T-helper 1 cell treated with Interleukin-12 subunit alpha and Interleukin-12 subunit beta and Interleukin-4 antibody, amounts not matched to agents 30 μg/mL and 1 μg/mL, for 36 hours (primary cell): ENCODE measurements at regions not wholly inside any gene's neighbourhood (a gene's known extent, or its start where the extent isn't known, plus 50 kb on each side); places are given as distances from the start of the nearest gene placed in this dataset.
"Not testable (repeated sequence)": the region's sequence is repeated elsewhere in the genome, so short reads cannot be mapped to it uniquely, and the experiment has no call there.

ENCODE experiments used
- H3K27ac Mint-ChIP-seq: one replicate; pipeline ENCODE4 v1.8.0; 2021; ENCODE audit warnings: mild to moderate bottlenecking, mixed read lengths
- H3K27me3 Mint-ChIP-seq: one replicate; pipeline ENCODE4 v1.8.0; 2021; ENCODE audit warnings: low read depth, mixed read lengths
- H3K36me3 Mint-ChIP-seq: one replicate; pipeline ENCODE4 v1.8.0; 2021; ENCODE audit warnings: low read depth, mixed read lengths
- H3K4me1 Mint-ChIP-seq: one replicate; pipeline ENCODE4 v1.8.0; 2021; ENCODE audit warnings: low read depth, mixed read lengths
- H3K4me3 Mint-ChIP-seq: one replicate; pipeline ENCODE4 v1.8.0; 2021; ENCODE audit warnings: mild to moderate bottlenecking, moderate library complexity, mixed read lengths
- H3K9me3 Mint-ChIP-seq: one replicate; pipeline ENCODE4 v1.8.0; 2021; ENCODE audit warnings: mixed read lengths

DNA sequence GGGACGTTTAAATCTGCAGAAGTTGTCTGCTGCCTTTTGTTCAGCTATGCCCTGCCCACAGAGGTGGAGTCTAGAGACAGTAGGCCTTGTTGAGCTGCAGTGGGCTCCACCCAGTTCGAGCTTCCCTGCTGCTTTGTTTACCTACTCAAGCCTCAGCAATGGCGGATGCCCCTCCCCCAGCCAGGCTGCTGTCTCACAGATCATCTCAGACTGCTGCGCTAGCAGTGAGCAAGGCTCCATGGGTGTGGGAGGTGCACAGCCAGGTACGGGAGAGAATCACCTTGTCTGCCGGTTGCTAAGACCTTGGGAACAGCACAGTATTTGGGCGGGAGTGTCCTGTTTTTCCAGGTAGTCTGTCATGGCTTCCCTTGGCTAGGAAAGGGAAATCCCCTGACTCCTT is 114.3 kb upstream of the PALM2AKAP2 start:
- H3K36me3 Mint-ChIP-seq, H3K4me1 Mint-ChIP-seq, H3K27ac Mint-ChIP-seq, H3K4me3 Mint-ChIP-seq: not testable (repeated sequence)
- peaks cover 18% of the 10 kb centered on the region for H3K9me3 Mint-ChIP-seq
- H3K27me3 Mint-ChIP-seq = peaks cover 21% of the 10 kb centered on the region

DNA sequence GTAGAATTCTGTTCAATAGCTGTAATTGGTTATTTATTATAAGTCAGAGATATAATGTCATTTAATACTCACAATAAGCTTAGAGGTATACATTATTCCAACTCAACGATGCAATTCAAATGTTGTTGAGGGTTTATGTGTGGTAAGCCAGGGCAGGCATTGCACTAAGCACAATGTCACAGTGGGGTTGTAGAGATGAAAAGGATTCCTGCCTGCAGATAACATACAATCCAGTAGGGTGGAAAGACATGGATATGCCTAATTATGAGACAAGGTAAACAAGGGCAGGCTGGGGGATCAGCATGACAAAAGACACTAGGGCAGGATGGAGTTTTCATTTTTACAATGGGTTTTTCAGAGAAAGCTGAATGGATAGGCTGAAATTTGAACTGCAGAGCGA is 98.7 kb upstream of the PALM2AKAP2 start:
- Mint-ChIP-seq H3K36me3 (no peaks in the 10 kb centered on the region), H3K9me3 (no peaks in the 10 kb centered on the region), H3K4me1 (no peaks in the 10 kb centered on the region), H3K27me3 (peaks cover 9% of the 10 kb centered on the region), H3K4me3 (no peak overlapping the region), H3K27ac (no peak overlapping the region)

DNA sequence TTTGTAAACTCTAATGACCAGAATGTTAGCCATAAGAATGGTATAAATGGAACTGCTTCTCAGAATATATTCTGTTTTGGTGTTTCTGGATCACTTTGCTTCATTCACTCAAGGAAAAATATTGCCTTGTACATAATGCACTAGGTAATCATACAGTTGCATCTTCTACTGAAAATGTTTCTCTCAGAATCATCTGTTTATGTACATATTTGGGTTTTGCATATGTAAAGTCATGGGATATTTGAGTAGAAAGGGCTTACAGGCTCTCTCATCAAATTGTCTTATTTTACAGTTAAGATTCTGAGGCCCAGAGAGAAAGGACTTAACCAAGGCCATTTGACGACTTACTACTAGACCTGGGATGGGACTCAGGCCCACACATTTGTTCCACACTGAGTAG is 97.8 kb upstream of the PALM2AKAP2 start:
- no peaks in the 10 kb centered on the region for H3K9me3 Mint-ChIP-seq
- no peak overlapping the region for H3K4me3 Mint-ChIP-seq
- H3K4me1 Mint-ChIP-seq = no peaks in the 10 kb centered on the region
- H3K27me3 Mint-ChIP-seq = peaks cover 9% of the 10 kb centered on the region
- no peaks in the 10 kb centered on the region for H3K36me3 Mint-ChIP-seq
- H3K27ac Mint-ChIP-seq = no peak overlapping the region

DNA sequence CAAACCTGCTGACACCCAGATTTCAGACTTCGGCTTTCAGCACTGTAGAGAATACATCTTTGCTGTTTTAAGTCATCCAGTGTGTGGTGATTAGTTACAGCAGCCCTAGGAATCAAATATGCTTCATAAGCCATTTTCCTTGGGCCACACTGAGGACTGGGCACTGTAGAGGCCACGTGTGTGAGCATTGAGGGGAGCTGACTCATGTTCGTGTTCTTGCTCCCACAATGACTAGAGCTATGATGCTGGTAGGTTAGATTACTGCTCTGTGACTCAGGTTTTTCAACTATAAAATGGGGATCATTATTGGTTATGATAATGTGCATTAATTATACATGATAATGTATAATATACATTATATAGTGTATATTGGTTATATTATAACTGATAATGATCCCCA is 96.5 kb upstream of the PALM2AKAP2 start:
- Mint-ChIP-seq H3K27ac (no peak overlapping the region), H3K9me3 (no peaks in the 10 kb centered on the region), H3K36me3 (no peaks in the 10 kb centered on the region), H3K27me3 (peaks cover 9% of the 10 kb centered on the region), H3K4me3 (no peak overlapping the region), H3K4me1 (no peaks in the 10 kb centered on the region)

DNA sequence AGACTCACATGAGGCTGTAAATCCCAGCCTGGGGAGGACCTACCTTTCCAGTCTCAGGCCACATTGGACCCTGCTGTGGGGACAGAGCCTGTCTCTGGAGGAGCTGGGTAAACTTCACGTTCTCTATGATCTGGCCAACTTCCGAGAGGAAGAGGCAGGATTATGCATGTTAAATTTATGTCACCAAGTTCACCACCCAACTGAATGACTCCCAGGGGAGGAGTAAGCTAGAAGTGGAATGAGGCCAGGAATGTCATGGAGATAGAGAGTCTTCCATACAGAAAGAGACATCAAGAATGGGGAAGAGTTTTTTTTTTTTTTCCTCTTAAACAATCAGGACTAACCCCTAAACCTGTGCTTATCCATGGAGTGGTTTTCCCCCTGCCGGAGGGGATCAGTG is 90.3 kb upstream of the PALM2AKAP2 start:
- Mint-ChIP-seq H3K27me3 (peaks cover 23% of the 10 kb centered on the region), H3K4me1 (no peaks in the 10 kb centered on the region), H3K27ac (no peak overlapping the region), H3K36me3 (no peaks in the 10 kb centered on the region), H3K9me3 (no peaks in the 10 kb centered on the region), H3K4me3 (no peak overlapping the region)

DNA sequence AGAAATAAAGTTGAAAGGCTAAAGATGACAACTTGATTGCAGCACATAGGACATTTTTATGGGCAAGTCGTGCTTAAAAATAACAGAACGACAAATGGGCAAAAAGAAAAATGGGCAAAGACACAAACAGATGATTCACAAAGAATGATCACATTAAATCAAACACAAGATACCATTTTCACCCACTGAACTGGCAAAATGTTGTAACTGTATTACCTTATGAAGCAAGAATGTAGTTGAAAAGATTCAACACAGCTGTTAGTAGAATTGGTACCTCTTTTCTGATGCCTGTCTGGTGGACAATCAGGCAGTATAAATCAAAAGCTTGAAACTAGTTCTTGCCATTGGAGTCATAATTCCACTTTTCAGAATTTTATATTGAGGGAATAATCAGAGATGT is 81.0 kb upstream of the PALM2AKAP2 start:
- Mint-ChIP-seq H3K4me3 (no peak overlapping the region), H3K4me1 (no peaks in the 10 kb centered on the region), H3K9me3 (no peaks in the 10 kb centered on the region), H3K36me3 (no peaks in the 10 kb centered on the region), H3K27me3 (peaks cover 7% of the 10 kb centered on the region), H3K27ac (no peak overlapping the region)

DNA sequence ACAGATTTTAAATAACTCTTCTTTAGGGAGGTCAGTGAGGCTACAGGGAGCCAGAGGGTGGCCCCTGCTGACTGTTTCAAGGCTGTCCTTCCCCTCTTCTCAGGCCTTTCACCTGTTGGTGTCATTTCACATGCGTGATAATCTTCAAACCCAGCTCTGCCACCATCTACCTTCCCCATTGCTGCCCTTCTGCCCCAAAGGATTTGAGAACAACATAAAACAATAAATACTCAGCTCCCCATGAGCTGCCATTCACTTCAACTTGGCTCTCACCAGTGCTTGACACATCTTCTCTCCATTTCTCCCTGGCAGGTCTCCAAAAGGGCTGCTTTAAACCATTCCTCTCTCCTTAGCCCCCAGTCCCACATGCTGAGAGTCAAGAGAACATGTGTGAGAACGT is 75.5 kb upstream of the PALM2AKAP2 start:
- Mint-ChIP-seq H3K27me3 (peaks cover 19% of the 10 kb centered on the region), H3K9me3 (no peaks in the 10 kb centered on the region), H3K27ac (no peak overlapping the region), H3K36me3 (no peaks in the 10 kb centered on the region), H3K4me1 (no peaks in the 10 kb centered on the region), H3K4me3 (no peak overlapping the region)

DNA sequence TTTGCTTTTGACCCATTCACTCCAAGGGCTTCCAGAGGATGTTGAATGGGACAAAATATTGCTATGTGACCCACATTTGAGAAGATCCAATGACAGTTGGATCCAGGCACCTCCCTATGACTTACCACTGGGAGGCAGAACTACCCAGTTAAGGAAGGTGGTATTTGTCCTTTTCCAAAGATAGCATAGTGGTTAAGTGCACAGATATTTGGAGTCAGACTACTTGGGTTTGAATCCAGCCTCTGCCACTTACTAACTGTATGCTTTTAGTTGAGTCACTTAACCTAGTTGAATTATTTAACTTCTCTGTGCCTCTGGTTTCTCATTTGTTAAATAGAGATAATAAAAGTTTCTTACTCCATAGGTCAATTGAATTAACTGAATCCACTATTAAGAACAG is 74.5 kb upstream of the PALM2AKAP2 start:
- Mint-ChIP-seq H3K27ac (no peak overlapping the region), H3K36me3 (no peaks in the 10 kb centered on the region)

DNA sequence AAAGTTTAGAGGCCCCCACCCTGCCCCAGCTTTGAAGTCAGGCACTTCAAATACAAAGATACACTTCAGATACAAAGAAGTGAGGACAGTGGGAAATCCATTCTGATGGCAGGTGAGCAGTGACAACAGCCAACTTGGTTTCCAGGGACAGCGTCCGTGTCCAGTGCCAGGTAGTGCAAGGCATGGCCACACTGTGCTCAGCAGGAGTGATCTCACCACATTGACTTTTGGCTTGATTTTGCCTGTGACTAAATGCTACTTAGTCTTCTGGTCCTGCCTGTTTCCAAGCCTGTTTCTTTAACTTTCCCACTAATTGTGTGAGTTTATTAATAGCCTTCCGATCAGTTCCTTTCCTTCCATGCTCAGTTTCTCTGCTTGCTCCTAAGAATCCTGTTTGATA is 72.6 kb upstream of the PALM2AKAP2 start:
- Mint-ChIP-seq H3K4me3 (no peak overlapping the region), H3K9me3 (no peaks in the 10 kb centered on the region)

More for the DNA sequence above, 74.5 kb upstream of the PALM2AKAP2 start:
- Mint-ChIP-seq H3K27me3 (peaks cover 19% of the 10 kb centered on the region), H3K4me1 (no peaks in the 10 kb centered on the region), H3K9me3 (no peaks in the 10 kb centered on the region), H3K4me3 (no peak overlapping the region)

DNA sequence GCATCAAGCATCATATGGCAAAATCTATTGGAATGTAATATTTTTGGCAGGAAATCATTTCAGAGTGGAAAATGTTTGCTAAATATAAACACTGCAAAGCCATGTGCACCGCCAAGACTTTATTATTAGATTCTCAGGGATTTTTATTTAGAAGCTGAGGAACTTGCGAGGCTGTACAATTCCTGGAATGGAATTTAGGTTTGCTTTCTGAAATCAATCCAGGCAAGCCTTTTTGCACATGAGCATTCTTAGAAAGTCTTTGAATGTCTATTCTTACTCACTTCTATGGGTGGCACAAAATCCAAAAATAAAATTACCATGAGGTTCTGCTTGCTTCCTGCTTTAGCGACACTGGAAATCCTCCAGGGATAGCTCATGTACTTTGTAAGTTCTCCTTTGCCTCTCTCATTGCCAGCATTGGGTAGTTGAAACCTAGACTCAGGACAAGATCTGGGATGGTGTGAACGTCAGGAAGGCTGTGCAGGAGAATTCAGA is 71.5 kb upstream of the PALM2AKAP2 start:
- Mint-ChIP-seq H3K27ac (no peak overlapping the region), H3K36me3 (no peaks in the 10 kb centered on the region), H3K4me3 (no peak overlapping the region), H3K9me3 (no peaks in the 10 kb centered on the region), H3K27me3 (peaks cover 21% of the 10 kb centered on the region), H3K4me1 (no peaks in the 10 kb centered on the region)

More for the DNA sequence above, 72.6 kb upstream of the PALM2AKAP2 start:
- Mint-ChIP-seq H3K36me3 (no peaks in the 10 kb centered on the region), H3K27me3 (peaks cover 19% of the 10 kb centered on the region), H3K27ac (no peak overlapping the region), H3K4me1 (no peaks in the 10 kb centered on the region)

DNA sequence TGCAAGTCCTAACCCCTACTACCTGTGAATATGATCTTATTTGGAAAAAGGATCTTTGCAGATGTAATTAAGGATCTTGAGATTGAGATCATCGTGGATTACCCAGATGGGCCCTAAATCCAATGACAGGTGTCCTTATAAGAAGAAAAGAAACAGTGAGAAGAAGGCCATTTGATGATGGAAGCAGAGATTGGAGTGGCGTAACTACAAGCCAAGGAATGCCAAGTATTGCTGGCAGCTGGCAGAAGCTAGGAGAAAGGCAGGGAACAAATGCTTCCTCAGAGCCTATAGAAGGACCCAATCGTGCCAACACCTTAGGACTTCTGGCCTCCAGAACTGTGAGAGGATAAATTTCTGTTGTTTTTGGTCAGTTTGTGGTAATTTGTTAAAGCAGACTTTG is 70.1 kb upstream of the PALM2AKAP2 start:
- no peaks in the 10 kb centered on the region for H3K9me3 Mint-ChIP-seq
- no peak overlapping the region for H3K27ac Mint-ChIP-seq
- H3K36me3 Mint-ChIP-seq = no peaks in the 10 kb centered on the region
- no peaks in the 10 kb centered on the region for H3K4me1 Mint-ChIP-seq
- H3K27me3 Mint-ChIP-seq = peaks cover 19% of the 10 kb centered on the region
- H3K4me3 Mint-ChIP-seq = no peak overlapping the region

DNA sequence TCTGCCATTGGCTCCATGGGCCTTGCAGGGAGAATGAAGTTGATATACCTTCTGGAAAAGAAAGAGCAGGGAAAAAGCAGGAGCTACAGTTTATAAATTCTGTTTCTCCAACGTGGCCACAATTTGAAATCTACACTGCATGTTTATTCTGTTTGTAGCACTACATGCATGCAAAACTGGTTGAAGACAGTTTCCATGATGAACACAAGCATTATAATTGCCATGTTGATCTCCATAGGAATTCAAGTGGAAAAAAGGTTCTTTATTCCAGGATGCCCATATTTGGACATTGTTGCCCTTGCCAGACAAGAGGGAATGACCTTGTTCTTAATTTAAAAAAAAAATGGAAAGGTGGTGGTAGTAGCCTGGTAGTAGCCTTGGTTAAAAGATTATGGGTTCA is 69.2 kb upstream of the PALM2AKAP2 start:
- Mint-ChIP-seq H3K9me3 (no peaks in the 10 kb centered on the region), H3K27ac (no peak overlapping the region), H3K4me3 (no peak overlapping the region), H3K36me3 (no peaks in the 10 kb centered on the region), H3K4me1 (no peaks in the 10 kb centered on the region), H3K27me3 (peaks cover 15% of the 10 kb centered on the region)

DNA sequence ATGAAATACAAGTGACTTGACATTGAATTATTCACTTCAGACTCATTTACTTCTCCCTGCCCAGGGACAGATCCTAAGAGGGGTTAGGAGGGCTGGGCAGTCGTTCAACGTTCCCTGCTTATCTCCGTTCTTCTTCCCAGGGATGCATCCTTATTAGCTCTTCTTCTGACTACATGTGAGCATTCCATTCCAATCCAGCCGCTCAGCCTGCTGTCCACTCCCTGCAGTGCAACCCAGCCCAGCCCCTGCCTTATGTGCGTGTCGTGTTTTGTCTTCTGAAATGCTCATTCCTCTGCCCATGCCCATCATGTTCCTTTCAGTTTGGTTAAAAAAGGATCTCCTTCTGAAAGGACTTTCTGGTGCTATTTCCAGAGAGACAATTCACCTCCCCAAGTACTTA is 64.7 kb upstream of the PALM2AKAP2 start:
- no peak overlapping the region for H3K4me3 Mint-ChIP-seq
- no peaks in the 10 kb centered on the region for H3K36me3 Mint-ChIP-seq
- no peaks in the 10 kb centered on the region for H3K4me1 Mint-ChIP-seq
- H3K27ac Mint-ChIP-seq = no peak overlapping the region
- H3K27me3 Mint-ChIP-seq = peaks cover 3% of the 10 kb centered on the region
- no peaks in the 10 kb centered on the region for H3K9me3 Mint-ChIP-seq

DNA sequence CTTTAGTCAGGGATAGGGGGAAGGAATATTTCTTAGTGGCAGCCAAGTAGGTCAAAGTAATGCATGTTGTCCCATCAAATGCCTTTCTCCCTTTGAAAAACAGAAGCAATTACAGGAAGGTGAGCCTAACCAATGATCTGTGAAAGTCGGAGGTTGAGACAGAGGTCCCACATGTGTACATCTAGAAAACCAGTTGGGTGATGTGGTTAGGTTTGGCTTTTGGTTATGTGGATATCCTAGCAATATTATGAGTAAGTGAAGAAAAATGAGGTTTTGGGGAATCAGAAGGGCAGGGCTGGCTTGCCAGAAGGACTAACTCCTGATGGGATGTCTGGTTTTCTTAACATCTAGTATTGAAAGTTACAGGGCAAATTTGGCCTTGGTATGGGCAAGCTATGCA is 63.4 kb upstream of the PALM2AKAP2 start:
- no peaks in the 10 kb centered on the region for H3K36me3 Mint-ChIP-seq
- H3K27me3 Mint-ChIP-seq = peaks cover 6% of the 10 kb centered on the region
- H3K9me3 Mint-ChIP-seq = no peaks in the 10 kb centered on the region
- no peak overlapping the region for H3K4me3 Mint-ChIP-seq
- H3K27ac Mint-ChIP-seq = no peak overlapping the region
- H3K4me1 Mint-ChIP-seq = no peaks in the 10 kb centered on the region

DNA sequence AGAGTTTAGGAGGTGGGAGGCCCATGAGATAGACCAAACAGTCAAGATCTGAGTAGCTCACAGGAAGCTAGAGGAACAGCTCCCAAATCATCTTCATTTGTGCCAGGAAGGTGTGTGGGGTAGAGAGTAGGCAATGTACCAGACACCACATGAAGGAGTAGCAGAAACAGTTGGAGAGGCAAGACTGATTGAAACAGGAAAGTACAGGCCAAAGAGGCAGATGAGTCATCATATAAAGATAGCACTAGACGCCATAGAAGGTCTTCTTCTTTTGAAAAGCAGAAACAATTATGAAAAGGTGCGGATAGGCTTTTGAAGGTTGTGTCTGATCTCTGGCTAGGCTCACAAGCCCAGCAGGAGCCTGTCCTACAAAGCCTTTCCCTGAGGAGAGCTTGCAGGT is 62.7 kb upstream of the PALM2AKAP2 start:
- no peaks in the 10 kb centered on the region for H3K9me3 Mint-ChIP-seq
- peaks cover 6% of the 10 kb centered on the region for H3K27me3 Mint-ChIP-seq
- H3K27ac Mint-ChIP-seq = no peak overlapping the region
- H3K36me3 Mint-ChIP-seq = no peaks in the 10 kb centered on the region
- H3K4me3 Mint-ChIP-seq = no peak overlapping the region
- H3K4me1 Mint-ChIP-seq = no peaks in the 10 kb centered on the region

DNA sequence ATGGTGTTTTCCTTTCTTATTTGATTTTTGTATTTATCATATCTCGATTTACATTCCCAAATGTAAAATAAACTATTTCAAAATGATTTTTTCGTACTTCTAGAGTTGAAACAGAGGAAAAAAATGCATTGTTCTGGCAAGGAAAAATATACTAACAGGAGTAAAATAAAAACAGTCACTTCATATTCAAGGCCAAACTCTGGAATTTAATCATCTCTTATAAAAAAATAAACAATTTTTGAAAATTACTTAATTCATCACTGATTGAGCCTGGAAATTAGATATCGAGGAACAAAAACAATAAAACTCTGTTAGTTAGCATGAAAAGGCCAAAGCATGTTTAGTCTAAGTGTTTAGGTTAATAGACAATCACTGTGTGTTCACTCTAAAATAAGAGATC is 61.1 kb upstream of the PALM2AKAP2 start:
- no peaks in the 10 kb centered on the region for H3K36me3 Mint-ChIP-seq
- H3K9me3 Mint-ChIP-seq = no peaks in the 10 kb centered on the region
- no peak overlapping the region for H3K27ac Mint-ChIP-seq
- no peaks in the 10 kb centered on the region for H3K4me1 Mint-ChIP-seq
- no peak overlapping the region for H3K4me3 Mint-ChIP-seq
- peaks cover 10% of the 10 kb centered on the region for H3K27me3 Mint-ChIP-seq
